ENCODE measurements at regions not wholly inside any gene's neighbourhood (a gene's known extent, or its start where the extent isn't known, plus 50 kb on each side); places are given as distances from the start of the nearest gene placed in this dataset.

DNA sequence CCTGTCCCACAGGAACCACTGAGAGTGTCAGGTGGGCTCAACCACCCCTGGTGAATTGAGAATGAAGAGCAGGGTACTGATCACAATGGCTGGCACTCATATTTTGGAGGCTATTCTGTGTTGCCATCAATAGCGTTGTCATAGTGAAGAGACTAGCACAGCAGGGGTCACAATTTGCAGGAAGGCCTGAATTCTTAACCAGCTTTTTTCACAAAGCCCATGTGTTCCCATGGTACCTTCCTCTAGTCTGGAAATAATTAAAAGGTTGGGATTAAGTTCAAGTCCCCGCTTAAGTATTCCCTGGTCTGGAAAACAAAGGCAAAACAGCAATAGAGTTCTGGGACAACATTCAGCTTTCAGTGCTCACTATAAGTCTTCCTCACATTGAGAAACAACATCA lies 1051.7 kb downstream of the C4orf33 start:
- no peak for DNase-seq (ENCODE audit: low read depth in 2 of 2)

DNA sequence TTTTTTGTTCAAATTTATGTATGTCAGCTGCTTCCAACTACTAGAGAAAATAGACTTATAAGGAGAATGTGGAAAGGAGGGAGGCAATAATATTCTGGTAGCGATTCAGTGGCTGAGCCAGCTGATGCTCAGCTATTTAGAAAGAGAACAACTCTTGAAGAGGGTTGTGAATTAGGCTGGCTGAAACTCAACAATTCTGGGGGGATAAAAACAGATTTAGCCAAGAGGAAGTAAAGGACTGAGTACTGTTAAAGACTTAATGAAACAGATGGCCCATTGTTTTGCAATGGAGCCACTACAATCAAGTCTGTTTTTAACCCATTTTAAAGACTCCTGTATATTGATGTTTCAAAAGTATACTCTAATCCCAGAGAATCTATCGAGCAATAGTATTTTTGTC lies 1058.9 kb downstream of the C4orf33 start:
- DNase-seq (ENCODE audit: low read depth in 2 of 2) = no peak

DNA sequence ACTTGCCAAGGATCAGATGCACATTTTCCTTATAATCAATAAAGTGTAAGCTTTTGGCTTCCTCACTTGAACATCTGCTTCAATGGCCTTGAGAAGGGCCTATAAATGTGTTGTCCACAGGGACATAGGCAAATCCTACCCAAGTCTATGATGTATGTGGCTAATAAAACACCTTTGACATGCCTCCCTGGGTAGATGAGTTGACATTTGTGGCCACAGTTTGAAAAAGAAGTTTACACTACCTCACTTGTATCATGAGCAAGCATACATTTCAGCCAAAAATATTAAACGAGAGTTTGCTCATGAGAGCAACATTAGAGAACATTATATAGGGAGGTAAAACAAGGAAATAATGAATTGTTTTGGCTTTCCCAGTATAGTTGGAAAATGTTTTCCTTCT lies 1067.7 kb downstream of the C4orf33 start:
- DNase-seq (ENCODE audit: low read depth in 2 of 2) = no peak

DNA sequence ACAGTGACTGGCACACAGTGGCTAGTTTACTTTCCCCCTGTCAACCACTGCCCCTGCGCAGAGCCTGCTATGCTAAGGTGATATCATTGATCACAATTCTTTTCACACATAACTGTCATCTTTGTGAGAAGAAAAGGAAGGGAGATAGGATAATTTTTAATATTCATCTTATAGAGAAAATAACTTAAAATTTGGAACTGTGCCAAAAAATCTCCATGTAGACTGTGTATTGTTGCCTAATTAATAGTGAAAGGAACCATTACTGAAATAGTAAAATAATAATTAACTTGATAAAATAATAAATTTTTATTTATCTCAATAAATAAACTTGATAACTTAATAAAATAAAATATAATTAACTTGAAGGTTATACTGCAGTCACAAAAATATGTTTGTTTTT lies 1069.4 kb downstream of the C4orf33 start:
- DNase-seq (ENCODE audit: low read depth in 2 of 2) = no peak

DNA sequence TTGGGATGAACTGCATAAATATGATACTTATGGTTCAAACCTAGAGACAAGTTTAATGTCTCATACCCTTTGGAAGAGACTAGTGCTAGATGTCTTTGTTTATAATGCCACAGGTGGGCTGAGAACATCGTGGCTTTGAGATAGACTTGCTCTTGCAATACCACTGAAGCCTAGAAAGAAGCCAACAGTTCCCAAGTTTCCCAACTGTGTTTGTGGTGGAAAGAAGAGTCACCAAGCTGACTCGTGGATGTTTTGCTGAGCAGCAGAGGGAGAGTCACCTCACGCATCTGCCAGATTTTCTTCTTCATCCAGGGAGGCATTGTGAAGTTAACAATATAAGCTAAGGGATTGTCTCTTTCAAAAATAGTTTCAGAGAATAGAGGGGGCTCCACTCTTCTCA lies 1076.2 kb downstream of the C4orf33 start:
- no peak for DNase-seq (ENCODE audit: low read depth in 2 of 2)

DNA sequence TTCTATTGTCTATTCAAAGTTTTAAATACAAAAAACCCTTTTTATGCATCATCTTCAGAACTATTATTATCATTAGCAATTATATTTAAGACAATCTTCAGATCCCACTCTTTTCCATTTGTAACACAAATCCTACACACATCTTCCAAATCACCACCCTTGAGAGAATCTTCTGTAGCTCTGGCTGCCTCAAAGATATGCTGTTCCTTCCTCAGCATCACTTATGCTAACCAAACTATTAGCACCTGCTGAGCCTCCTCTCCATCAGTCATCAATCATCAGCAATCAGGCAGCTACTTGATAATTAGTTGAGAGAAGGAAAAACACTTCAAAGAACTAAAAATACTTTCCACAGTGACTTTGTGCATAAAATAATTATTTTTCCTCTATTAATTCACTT lies 1082.2 kb downstream of the C4orf33 start:
- DNase-seq (ENCODE audit: low read depth in 2 of 2) = no peak

DNA sequence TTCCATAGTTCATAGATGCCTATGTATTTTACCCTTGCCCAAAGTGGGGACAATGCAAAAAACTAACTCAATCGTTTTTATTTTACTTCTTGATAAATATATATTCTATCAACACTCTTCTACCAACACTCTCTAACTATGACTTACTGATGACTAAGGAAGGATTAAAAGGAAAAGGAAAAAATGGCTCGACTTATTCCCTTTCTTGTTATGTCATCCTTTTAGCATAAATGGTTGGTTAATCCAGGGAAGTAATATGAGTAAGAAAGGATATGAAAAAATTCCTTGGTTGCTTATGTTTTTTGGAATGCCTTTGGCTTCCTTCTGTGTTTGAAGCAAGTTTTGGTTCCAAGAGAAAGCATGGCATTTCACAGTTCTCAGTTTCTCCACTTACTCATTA lies 1087.1 kb downstream of the C4orf33 start:
- DNase-seq (ENCODE audit: low read depth in 2 of 2) = no peak

DNA sequence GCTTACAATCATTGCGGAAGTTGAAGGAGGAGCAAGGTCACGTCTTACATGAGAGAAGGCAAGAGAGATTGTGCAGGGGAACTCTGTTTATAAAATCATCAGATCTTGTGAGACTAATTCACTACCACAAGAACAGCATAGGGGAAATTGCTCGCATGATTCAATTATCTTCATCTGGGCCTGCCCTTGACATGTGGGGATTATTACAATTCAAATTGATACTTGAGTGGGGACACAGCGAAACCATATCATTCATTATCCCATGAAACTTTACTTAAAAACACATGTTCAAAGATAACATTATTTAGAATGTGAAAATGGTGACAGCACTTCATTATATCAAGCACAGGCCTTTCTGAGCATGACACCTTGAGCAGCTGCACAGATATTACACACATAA lies 1087.8 kb downstream of the C4orf33 start:
- no peak for DNase-seq (ENCODE audit: low read depth in 2 of 2)

DNA sequence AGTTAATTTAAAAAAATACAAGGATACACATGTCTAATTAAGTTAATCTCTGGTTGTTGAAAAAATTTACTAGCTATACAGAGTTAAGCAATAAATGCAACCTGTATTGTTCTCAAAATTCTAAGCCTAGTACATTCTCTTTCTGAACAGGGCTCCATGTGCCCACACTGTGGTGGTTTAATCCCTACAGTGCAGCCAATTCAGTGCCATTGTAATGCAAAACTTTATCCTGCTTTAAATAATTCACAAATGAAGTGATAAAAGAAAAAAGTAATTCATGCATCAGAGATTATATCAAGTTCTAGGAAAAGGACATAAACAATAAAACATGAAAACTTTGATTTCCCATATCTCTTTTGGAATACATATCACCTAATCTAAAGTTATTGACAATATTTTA lies 1089.2 kb downstream of the C4orf33 start:
- no peak for DNase-seq (ENCODE audit: low read depth in 2 of 2)

DNA sequence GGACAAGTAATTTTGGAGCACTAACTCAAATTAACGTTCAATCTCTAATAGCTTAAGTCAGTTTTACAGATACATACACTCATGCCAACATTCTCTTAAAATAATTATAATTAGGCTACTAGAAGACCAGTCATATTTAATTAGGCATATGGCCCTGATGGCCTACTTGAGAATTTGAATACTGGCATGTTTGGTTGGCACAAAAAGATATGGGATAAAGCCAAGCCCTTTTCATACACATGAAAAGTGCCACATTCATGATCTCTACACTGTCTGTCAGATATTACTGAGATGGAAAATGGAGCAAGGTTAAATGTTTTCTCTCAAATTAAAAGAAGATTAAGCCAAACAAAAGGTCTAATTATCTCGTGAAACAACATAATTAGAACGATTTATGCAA lies 1091.0 kb downstream of the C4orf33 start:
- DNase-seq (ENCODE audit: low read depth in 2 of 2) = no peak

DNA sequence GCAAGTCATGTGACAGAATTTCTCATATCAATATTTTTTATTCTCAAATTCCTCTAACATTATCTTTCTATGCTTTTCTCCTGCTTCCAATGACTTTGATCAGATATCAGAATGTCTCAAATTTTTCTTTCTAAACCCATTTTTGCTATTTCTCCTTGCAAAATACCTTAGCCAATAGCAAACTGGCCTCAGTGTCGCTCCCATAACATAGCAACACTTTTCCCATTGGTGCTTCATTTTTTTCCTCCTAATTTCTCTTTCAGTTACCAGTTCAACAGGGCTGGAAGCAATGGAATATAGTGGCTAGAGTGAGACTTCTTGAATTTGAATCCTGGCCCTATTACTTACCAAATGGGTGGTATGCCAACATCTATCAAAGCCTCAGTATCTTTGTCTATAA lies 1091.6 kb downstream of the C4orf33 start:
- no peak for DNase-seq (ENCODE audit: low read depth in 2 of 2)

DNA sequence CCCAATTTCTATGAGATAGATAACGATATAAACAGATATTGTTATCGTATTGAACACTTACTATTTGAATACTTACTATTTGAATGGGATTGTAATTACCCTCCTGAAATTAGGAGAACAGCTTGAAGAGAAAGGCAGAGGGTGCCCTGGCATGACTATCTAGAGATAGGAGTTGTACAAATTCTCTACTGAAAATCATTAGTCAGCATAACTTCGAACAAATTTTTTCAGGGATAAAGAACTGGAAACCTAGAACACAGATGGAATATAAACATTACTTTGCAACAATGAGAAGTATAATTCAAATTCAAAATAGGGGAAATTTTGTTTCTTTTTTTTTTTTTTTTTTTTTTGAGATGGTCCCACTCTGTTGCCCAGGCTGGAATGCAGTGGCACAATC lies 1096.8 kb downstream of the C4orf33 start:
- DNase-seq (ENCODE audit: low read depth in 2 of 2) = no peak

DNA sequence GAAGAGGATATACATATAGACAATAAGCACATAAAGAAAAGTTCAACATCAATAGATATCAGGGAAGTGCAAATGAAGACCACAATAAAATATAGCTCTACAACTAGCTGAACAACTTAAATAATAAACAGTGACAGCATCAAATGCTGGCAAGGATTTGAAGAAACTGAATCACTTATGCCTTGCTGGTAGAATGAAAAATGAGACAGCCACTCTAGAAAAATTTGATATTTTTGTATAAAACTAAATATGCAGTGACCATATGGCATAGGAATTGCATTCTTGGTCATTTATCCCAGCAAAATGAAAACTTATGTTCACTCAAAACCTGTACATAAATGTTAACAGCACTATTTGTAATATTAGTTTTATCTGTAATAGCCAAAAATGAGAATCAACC lies 1102.0 kb downstream of the C4orf33 start:
- no peak for DNase-seq (ENCODE audit: low read depth in 2 of 2)

DNA sequence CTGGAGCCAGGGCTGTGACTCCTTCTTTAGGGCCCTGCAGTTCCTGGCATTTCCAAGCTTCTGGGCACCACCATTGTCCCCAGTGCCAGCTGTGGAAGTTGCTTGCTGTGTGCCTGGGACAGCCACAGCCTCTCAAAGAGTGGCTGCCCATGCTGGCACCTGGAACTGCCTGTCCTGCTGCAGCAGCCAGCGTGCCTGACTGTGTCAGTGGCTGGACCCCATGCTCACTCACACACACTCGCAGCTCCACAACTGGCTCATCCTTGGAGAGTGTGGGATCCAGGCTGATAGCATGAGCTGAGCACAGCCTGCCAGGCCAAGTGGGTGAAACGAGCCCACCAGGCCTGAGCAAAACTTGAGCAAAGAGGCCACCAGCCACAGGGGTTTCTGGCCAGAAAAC lies 1107.6 kb downstream of the C4orf33 start:
- no peak for DNase-seq (ENCODE audit: low read depth in 2 of 2)

DNA sequence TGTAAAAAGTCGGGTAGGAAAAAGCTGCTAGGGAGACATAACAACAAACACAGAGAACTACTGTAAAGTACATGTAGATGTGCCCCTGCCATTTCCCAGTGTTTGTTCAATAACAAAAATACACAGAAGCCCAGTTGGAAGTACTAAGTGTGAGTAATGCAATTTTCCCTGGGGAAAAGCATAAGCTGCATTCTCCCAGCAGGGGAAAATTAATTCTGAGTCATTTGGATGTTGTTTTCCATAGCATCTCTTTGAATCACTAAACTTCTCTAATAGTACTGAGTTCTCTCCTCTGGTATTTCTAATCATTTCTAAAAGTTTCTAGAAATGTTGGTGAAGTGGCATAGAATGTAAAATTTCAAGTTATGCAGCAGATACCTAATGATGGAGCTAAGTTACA lies 1114.9 kb downstream of the C4orf33 start:
- DNase-seq (ENCODE audit: low read depth in 2 of 2) = no peak

DNA sequence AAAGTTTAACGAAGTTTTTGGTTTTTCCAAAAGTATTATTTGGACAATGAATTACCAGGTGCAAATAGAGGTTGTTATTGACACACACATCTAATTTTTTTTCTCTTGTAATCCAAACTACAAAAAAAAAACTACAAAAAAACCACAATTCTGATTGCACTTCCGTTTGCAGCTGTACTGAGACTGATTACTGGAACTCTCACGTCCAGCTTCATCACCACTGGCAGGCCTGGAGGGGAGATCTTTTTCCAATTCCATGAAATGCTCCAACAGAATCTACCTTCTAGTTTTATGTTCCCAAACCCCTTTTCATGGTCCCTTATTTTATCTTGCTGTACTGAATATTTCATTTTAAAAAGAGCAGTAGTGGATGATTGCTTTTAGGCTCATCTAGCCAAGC lies 1118.3 kb downstream of the C4orf33 start:
- DNase-seq (ENCODE audit: low read depth in 2 of 2) = no peak

DNA sequence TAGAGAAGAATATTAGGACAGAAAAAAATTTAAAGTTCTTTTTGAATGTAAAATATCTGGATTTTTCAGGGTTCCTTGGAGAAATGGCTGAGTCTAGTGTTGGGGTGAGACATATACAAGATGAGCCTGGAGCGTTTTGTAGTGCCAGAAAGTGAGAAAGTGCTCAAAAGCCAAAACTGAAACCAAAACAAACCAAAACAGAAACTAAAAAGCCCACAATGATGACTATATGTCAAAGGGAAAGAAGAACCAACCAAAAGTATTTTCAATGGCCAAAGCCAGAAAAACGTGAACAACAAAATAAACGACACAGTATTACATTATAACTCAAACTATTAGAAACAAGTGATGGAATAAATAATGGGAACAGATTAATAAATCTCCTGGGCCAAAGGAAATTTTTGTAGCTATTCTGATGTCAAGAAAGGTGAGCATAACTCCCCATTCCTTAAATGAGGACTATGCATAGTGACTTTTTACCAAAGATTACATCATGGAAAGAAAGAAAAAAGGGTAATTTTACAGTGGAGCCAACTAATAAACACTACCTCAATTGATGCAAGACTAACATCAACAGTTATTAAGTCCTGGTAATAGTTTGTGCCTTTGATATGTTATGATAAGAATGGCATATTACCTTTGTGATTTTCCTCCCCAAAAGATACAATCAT lies 1137.6 kb downstream of the C4orf33 start:
- DNase-seq (ENCODE audit: low read depth in 2 of 2) = no peak

DNA sequence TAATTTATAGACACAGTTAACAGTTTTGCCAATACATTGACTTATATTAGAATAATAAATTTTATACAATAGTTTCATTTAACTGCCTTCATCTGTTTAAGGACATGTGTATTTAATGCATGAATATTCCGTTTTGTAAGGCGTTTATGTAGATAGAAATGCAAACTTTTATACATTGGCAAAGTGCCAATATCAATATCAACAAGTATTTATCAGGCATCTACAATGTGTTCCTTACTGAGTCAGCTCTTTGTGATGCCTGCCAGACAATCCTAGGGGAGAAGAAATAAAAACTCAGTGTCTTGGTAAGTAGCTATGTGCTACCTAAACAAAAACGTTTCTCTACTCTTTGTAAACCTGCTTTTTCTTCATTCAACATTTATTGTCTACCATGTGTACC lies 1142.2 kb downstream of the C4orf33 start:
- DNase-seq (ENCODE audit: low read depth in 2 of 2) = no peak

DNA sequence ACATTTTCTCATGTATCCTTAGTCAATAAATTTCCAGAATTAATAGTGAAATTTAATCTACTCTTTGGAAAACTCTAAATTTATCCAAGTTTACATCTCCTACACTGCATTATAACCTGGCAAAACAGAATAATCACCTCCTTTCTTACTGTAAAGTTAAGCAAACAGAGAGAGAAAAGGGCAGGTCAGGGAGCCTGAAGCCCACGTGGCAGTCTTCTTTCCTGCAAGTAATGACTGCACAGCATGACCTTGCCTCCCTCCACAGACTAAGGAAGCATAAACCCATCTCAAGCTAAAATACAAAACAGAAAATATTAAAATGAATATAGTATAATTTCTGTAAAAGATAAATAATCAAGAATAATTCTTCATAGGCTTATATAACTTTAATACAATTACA lies 1153.0 kb downstream of the C4orf33 start:
- no peak for DNase-seq (ENCODE audit: low read depth in 2 of 2)

DNA sequence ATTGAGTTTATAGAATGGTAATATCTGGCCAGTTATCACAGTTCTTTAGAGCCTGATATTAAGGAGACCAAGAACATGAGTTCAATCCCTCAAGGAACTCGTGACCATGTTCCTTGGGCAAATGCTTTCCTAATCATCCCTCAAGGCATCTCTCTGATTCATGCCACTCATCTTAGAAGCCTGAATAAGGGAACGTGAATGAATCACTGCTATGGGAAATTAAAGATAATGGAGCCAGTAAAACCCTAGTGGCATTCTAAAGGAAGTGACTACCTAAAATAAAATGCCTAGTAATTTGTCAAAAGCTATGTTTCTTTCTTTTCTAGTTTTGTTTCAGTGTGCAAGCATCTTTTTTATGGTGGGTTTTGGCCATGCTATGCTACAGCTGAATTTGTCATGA lies 1161.3 kb downstream of the C4orf33 start:
- no peak for DNase-seq (ENCODE audit: low read depth in 2 of 2)

DNA sequence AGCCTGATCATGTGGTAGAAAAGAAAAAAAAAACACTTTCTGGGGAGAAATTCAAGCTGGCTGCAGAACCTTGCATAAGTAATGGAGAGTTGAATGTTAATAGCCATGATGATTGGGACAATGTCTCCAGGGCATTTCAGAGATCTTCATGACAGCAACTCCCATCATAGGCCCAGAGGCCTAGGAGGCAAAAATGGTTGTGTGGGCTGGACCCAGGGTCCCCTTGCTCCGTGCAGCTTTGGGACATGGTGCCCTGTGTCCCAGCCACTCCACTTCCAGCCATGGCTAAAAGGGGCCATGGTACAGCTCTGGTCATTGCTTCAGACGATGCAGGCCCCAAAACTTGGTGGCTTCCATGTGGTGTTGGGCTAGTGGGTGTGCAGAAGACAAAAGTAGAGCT lies 1170.9 kb downstream of the C4orf33 start:
- no peak for DNase-seq (ENCODE audit: low read depth in 2 of 2)

DNA sequence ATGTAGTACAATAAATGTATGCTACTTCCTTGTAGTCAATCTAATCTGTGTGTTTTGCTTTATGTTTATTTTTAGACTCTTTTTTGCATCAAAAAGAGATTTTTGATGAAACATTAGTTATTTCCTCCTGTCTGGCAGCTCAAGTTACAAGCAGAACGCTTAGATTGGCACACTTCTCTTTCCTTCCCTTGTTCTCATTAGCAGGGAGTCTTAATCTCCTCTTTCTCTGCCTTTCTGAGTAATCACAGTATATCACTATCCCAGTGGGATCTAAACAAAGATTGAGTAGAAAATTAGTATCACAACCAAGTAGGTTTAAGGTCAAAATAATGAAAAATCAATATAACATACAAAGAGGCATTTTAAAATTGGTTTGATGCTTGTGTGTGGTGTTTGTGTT lies 1192.6 kb downstream of the C4orf33 start:
- DNase-seq (ENCODE audit: low read depth in 2 of 2) = no peak

DNA sequence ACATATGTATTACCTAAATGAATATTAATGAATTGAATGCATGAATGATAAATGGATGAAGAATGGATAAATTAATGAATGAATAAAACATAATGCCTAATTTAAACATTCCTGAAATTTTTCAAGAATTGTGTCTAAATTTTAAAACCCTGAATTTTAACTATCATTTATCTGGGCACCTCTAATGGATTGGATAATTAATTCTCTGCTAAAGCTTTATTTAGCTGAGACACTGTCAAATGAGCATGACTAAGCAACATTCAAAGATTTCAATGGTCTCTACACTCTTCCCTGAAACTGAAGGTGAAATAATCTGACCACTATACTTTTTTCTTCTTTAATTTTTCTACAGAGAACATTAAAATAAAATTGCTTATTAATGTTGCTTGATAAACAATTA lies 1197.7 kb downstream of the C4orf33 start:
- DNase-seq (ENCODE audit: low read depth in 2 of 2) = no peak

DNA sequence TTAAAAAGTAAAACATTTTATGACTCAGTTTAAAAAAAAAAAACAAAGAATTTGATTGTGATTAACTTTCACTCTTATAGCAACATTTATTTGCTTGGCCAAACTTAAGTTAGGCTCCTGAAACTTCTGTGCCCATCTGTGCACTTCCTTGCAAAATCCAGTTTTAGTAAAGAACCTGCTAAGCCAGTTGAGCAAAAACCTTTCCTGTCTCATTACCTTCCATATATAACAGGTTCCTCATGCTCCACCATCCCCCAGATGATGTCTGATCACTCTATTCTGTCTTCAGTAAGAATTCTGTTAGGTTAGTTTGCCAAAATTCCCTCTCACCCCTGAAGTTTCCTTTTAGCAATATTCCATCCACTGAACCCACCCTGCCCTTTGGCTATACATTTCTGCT lies 1200.5 kb downstream of the C4orf33 start:
- DNase-seq (ENCODE audit: low read depth in 2 of 2) = no peak

All from lung microvascular endothelial cell (primary cell).